Prostate gland (tissue), 2 donors: ENCODE measurements at regions not wholly inside any gene's neighbourhood (a gene's known extent, or its start where the extent isn't known, plus 50 kb on each side); places are given as distances from the start of the nearest gene placed in this dataset.

Experiments
- POLR2A ChIP-seq: fragments of 450-650 bp; IDR thresholded peaks from one replicate; pipeline ENCODE4 v1.6.1; 2016; ENCODE audit warnings: antibody characterized with exemption, mild to moderate bottlenecking
- TF ChIP-seq, protein P1 (sequence below), 4 experiments: fragments of 200-600 bp in 2 of 4; fragments of 450-650 bp in 2 of 4; sonication (generic) in 2 of 4; IDR thresholded peaks; 1 replicate in 3 of 4; 2 replicates in 1 of 4; pipeline ENCODE4 v1.5.1; 2016 to 2019; ENCODE audit warnings: antibody characterized with exemption in 4 of 4, mild to moderate bottlenecking in 2 of 4, moderate library complexity in 2 of 4

GRCh38 chrX:55815546-55815945, 98.0 kb downstream of the RRAGB start:
- no peak for TF ChIP-seq POLR2A
- TF ChIP-seq, protein P1, sequence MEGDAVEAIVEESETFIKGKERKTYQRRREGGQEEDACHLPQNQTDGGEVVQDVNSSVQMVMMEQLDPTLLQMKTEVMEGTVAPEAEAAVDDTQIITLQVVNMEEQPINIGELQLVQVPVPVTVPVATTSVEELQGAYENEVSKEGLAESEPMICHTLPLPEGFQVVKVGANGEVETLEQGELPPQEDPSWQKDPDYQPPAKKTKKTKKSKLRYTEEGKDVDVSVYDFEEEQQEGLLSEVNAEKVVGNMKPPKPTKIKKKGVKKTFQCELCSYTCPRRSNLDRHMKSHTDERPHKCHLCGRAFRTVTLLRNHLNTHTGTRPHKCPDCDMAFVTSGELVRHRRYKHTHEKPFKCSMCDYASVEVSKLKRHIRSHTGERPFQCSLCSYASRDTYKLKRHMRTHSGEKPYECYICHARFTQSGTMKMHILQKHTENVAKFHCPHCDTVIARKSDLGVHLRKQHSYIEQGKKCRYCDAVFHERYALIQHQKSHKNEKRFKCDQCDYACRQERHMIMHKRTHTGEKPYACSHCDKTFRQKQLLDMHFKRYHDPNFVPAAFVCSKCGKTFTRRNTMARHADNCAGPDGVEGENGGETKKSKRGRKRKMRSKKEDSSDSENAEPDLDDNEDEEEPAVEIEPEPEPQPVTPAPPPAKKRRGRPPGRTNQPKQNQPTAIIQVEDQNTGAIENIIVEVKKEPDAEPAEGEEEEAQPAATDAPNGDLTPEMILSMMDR (IDR thresholded peaks at IDR 0.05): no peak
